Lower leg skin (tissue), 4 donors: ENCODE measurements at regions not wholly inside any gene's neighbourhood (a gene's known extent, or its start where the extent isn't known, plus 50 kb on each side); places are given as distances from the start of the nearest gene placed in this dataset.

ENCODE experiments used
- DNase-seq, 2 donors: peaks; one replicate each; pipeline ENCODE4 v3.0.0-alpha.2; 2019; ENCODE audit warnings: low spot score in 2 of 2
- H3K4me3 ChIP-seq: fragments of 200-600 bp; sonication (generic); 2 replicates; pipeline ENCODE4 v1.5.1; 2017; ENCODE audit warnings: mild to moderate bottlenecking, low read depth; ENCODE audit not compliant: poor library complexity, severe bottlenecking
- CTCF ChIP-seq, 3 donors: fragments of 450-650 bp; IDR thresholded peaks; one replicate each; pipeline ENCODE4 v1.5.1; 2016; ENCODE audit warnings: antibody characterized with exemption in 3 of 3, mild to moderate bottlenecking in 3 of 3, moderate library complexity in 2 of 3
- POLR2A ChIP-seq, 2 donors: fragments of 450-650 bp; IDR thresholded peaks; one replicate each; pipeline ENCODE4 v1.6.1; 2016 to 2017; ENCODE audit warnings: antibody characterized with exemption in 2 of 2, mild to moderate bottlenecking in 1 of 2, moderate library complexity in 1 of 2
- WGBS, 2 donors: methylation state at CpG; one replicate each; pipeline ENCODE4 v1.1.5; 2018; 5-methylcytosine and 5-hydroxymethylcytosine counted together
- intact Hi-C: fragments of 100-400 bp; cut with DNase I; formaldehyde crosslinking; loops from one replicate; pipeline ENCODE4 v1.15.0; 2023; ENCODE audit warnings: low total_unique reads

- intact Hi-C loops: no loop called here
- 90 to 97% methylated on average over 2 of the region's 2 CpGs for WGBS, 2 donors
- TF ChIP-seq CTCF (IDR thresholded peaks at IDR 0.05): no peak
- TF ChIP-seq POLR2A (IDR thresholded peaks at IDR 0.05): no peak
- H3K4me3 ChIP-seq: no peak overlapping the region
- DNase-seq: no peak
Observed at GRCh38 chr4:23533859-23534258, 356.0 kb downstream of the PPARGC1A start.

- WGBS, 2 donors: 89 to 92% methylated on average over 3 of the region's 3 CpGs
- TF ChIP-seq CTCF (IDR thresholded peaks at IDR 0.05) (no peak), POLR2A (IDR thresholded peaks at IDR 0.05) (no peak)
- DNase-seq: no peak
- H3K4me3 ChIP-seq: no peak overlapping the region
- intact Hi-C loops: no loop called here
Observed at GRCh38 chr4:23516716-23517115, 373.1 kb downstream of the PPARGC1A start.

- WGBS, 2 donors: 67 to 70% methylated on average over 2 of the region's 2 CpGs
- no peak for TF ChIP-seq CTCF (IDR thresholded peaks at IDR 0.05)
- no peak for TF ChIP-seq POLR2A (IDR thresholded peaks at IDR 0.05)
- no peak overlapping the region for H3K4me3 ChIP-seq
- intact Hi-C loops: no loop called here
- DNase-seq: no peak
Observed at GRCh38 chr4:23504083-23504482, 385.8 kb downstream of the PPARGC1A start.

DNA sequence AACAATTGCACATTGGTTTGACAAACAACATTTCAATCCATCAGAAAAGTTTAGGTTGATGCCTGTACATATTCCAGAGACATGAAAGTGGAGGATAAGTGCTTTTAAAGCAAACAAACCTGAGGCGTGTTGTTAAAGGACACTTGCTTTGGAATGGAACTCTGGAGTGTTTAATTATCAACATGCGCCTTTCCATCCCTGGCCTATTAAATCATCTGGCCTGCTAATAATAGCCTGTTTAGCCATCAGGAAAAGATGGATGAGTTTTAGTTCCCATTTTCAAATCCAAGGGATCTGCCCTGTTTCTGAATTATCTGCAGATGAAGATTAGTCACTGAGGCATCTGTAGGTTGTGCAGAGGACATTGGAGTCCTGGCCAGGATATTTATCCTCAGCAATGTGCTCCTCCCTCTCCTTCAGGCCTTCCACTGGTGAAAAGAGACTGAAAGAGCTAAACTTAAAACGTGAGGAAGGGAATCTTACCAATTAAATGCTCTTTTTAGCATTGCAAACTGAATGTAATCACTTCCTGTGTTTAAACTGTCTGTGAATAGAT, 388.9 kb downstream of the PPARGC1A start:
- DNase-seq: no peak
- no peak overlapping the region for H3K4me3 ChIP-seq
- 52% methylated on average over 3 of the region's 3 CpGs for WGBS, 2 donors
- intact Hi-C loops: no loop called here
- TF ChIP-seq CTCF (IDR thresholded peaks at IDR 0.05): no peak
- TF ChIP-seq POLR2A (IDR thresholded peaks at IDR 0.05): no peak

DNA sequence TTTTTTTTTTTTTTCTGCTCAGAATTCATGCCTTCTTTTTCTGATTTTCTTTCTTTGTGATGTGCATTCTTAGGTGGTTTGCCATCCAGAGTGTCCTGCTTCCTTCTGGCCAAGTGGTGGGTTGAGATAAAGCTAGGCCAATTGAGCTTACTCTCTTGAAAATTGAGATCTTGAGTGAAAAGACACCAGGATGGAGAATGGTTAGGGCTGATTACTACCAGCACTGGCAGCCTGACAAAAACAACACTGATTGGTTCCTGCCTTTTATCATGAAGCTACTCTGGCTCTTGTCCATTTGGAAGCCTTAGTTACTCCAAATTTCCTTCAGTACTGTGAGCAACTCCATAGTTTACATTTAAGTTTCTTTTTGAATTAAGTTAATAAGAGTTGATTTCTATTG, 404.0 kb downstream of the PPARGC1A start:
- no peak for DNase-seq
- TF ChIP-seq CTCF (IDR thresholded peaks at IDR 0.05) (no peak), POLR2A (IDR thresholded peaks at IDR 0.05) (no peak)
- H3K4me3 ChIP-seq: no peak overlapping the region
- intact Hi-C loops: no loop called here

DNA sequence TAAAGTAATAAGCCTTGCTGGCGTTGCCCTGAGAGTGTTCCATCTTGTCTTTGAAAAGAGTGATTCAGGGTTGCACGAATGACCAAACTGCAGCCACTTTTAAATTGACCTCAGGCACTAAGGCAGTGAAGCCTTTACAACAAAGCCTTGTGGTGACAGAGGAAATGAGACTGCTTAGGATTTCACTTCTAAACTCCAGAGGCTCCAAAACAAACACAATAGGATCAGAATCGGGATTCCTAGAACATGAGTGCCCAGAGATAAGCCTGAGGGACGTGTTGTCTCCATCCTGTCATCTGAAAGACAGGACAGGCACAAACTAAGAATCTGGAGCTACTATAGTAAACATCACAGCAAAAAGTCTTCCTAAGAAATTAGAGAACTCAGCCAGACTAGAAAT, 405.2 kb downstream of the PPARGC1A start:
- TF ChIP-seq CTCF (IDR thresholded peaks at IDR 0.05) (no peak), POLR2A (IDR thresholded peaks at IDR 0.05) (no peak)
- no peak for DNase-seq
- intact Hi-C loops: no loop called here
- WGBS, 2 donors: 23 to 42% methylated on average over 4 of the region's 4 CpGs
- H3K4me3 ChIP-seq: no peak overlapping the region
